ENCODE measurements at regions not wholly inside any gene's neighbourhood (a gene's known extent, or its start where the extent isn't known, plus 50 kb on each side); places are given as distances from the start of the nearest gene placed in this dataset.

GRCh38 chr3:59580996-59581395 is 531.2 kb upstream of the CFAP20DC start:
- DNase-seq = no peak

- DNase-seq = peak; percentile 27
Measured at GRCh38 chr3:59580499-59580898, 530.7 kb upstream of the CFAP20DC start.

GRCh38 chr3:59578129-59578528 is 528.3 kb upstream of the CFAP20DC start:
- no peak for DNase-seq

- DNase-seq = no peak
Measured at GRCh38 chr3:59576606-59577005, 526.8 kb upstream of the CFAP20DC start.

- DNase-seq = peak; percentile 94
Measured at GRCh38 chr3:59575113-59576001, 525.5 kb upstream of the CFAP20DC start.

- peak; percentile 38 for DNase-seq
Measured at GRCh38 chr3:59573911-59574310, 524.1 kb upstream of the CFAP20DC start.

GRCh38 chr3:59572106-59572505 is 522.3 kb upstream of the CFAP20DC start:
- no peak for DNase-seq

- DNase-seq = no peak
Measured at GRCh38 chr3:59570806-59571205, 521.0 kb upstream of the CFAP20DC start.

- no peak for DNase-seq
Measured at GRCh38 chr3:59567661-59568060, 517.8 kb upstream of the CFAP20DC start.

- peak; percentile 21 for DNase-seq
Measured at GRCh38 chr3:59566481-59566975, 516.7 kb upstream of the CFAP20DC start.

- no peak for DNase-seq
Measured at GRCh38 chr3:59565125-59565524, 515.3 kb upstream of the CFAP20DC start.

- DNase-seq = no peak
Measured at GRCh38 chr3:59563966-59564365, 514.1 kb upstream of the CFAP20DC start.

- DNase-seq = no peak
Measured at GRCh38 chr3:59563072-59563605, 513.3 kb upstream of the CFAP20DC start.

GRCh38 chr3:59559721-59560435 is 510.1 kb upstream of the CFAP20DC start:
- no peak for DNase-seq

- DNase-seq = no peak
Measured at GRCh38 chr3:59558906-59559720, 509.3 kb upstream of the CFAP20DC start.

GRCh38 chr3:59555593-59556315 is 505.9 kb upstream of the CFAP20DC start:
- DNase-seq = no peak

- no peak for DNase-seq
Measured at GRCh38 chr3:59553076-59553475, 503.3 kb upstream of the CFAP20DC start.

GRCh38 chr3:59551834-59552233 is 502.0 kb upstream of the CFAP20DC start:
- no peak for DNase-seq

GRCh38 chr3:59549962-59550361 is 500.1 kb upstream of the CFAP20DC start:
- peak; percentile 49 for DNase-seq

- DNase-seq = no peak
Measured at GRCh38 chr3:59547874-59548273, 498.0 kb upstream of the CFAP20DC start.

GRCh38 chr3:59546522-59546921 is 496.7 kb upstream of the CFAP20DC start:
- no peak for DNase-seq

Data from tongue (tissue), 1 donor.